ENCODE measurements at regions not wholly inside any gene's neighbourhood (a gene's known extent, or its start where the extent isn't known, plus 50 kb on each side); places are given as distances from the start of the nearest gene placed in this dataset.

DNA sequence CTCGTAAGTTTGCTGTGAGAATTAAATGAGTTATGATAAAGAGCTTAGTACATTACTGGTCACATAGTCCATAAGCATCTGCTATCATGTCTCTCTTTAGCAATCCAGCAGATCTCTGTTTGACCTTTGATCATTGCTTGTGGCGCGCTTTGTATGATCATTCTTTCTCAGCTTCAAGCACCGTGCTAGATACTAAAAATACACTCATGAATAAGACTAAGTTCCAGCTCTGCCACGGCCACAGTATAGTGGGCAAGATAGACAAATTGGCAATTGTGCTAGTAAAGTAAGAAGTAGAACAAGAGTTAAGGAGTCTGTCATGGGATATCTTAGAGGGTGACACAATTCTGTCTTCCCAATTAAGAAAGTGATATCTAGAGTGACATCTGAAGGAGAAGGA lies 75.2 kb upstream of the ADGRF1 start:
- H3K4me3 ChIP-seq (ENCODE audit: low read depth, low read length), result no peak overlapping the region
- TF ChIP-seq, protein P1, sequence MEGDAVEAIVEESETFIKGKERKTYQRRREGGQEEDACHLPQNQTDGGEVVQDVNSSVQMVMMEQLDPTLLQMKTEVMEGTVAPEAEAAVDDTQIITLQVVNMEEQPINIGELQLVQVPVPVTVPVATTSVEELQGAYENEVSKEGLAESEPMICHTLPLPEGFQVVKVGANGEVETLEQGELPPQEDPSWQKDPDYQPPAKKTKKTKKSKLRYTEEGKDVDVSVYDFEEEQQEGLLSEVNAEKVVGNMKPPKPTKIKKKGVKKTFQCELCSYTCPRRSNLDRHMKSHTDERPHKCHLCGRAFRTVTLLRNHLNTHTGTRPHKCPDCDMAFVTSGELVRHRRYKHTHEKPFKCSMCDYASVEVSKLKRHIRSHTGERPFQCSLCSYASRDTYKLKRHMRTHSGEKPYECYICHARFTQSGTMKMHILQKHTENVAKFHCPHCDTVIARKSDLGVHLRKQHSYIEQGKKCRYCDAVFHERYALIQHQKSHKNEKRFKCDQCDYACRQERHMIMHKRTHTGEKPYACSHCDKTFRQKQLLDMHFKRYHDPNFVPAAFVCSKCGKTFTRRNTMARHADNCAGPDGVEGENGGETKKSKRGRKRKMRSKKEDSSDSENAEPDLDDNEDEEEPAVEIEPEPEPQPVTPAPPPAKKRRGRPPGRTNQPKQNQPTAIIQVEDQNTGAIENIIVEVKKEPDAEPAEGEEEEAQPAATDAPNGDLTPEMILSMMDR (IDR thresholded peaks at IDR 0.05; ENCODE audit: low read depth, low read length), result no peak

GRCh38 chr6:47116606-47117005 lies 74.5 kb upstream of the ADGRF1 start:
- TF ChIP-seq, protein P1 (IDR thresholded peaks at IDR 0.05; ENCODE audit: low read depth, low read length), result no peak

DNA sequence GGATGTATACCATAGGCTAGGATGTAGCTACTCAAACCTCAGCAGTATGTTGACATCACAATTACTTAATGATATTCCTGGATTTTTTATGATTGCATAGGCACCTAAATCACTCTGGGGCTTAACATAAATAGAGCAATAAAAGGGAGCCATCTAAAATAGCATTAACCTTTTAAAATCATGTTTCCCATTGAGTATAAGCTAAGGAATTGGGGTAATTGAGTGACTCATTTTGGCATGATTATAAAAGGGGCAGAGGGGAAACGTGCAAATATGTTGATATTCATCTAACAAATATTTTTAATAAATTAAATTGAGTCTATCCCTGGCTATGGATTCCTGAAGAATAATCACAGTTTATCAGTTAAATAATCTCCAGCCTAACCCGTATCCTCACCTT lies 74.0 kb upstream of the ADGRF1 start:
- H3K4me3 ChIP-seq (ENCODE audit: low read depth, low read length), result no peak overlapping the region
- TF ChIP-seq, protein P1 (IDR thresholded peaks at IDR 0.05; ENCODE audit: low read depth, low read length), result no peak

More at GRCh38 chr6:47116606-47117005, 74.5 kb upstream of the ADGRF1 start:
- H3K4me3 ChIP-seq (ENCODE audit: low read depth, low read length), result no peak overlapping the region

DNA sequence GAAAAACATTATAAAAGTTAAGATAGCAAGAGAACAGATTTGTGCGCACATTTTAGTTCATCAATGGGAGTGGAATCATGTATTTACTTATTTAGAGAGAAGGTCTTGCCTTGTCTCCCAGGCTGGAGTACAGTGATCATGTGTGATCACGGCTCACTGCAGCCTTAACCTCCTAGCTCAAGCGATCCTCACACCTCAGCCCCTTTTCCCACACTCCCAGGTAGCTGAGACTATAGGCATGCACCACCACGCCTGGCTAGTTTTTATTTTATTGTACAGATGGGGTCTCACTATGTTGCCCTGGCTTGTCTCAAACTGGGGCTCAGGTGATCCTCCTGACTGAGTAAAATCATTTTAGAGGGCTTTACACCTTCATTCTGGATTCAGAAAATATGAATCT lies 72.3 kb upstream of the ADGRF1 start:
- H3K4me3 ChIP-seq (ENCODE audit: low read depth, low read length), result no peak overlapping the region
- TF ChIP-seq, protein P1 (IDR thresholded peaks at IDR 0.05; ENCODE audit: low read depth, low read length), result no peak

DNA sequence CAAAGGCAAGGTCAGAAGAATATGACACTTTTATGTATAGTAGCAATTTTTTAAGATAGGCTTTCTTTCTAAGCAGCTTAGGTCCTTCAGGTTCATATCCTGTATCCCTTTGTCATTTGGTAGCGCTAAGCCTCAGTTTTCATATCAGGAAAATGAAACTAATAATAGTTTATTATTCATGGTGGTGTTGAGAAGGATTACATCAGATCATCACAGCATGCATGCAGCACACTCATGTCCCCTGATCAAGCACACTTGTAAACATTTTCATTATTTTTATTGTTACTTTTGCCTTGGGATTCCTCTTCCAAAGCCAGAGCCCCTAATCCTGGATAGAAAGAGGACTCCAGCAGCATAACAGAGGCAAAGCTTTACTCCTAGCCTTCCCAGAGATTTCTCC lies 70.2 kb upstream of the ADGRF1 start:
- TF ChIP-seq, protein P1 (IDR thresholded peaks at IDR 0.05; ENCODE audit: low read depth, low read length), result no peak
- H3K4me3 ChIP-seq (ENCODE audit: low read depth, low read length), result no peak overlapping the region

DNA sequence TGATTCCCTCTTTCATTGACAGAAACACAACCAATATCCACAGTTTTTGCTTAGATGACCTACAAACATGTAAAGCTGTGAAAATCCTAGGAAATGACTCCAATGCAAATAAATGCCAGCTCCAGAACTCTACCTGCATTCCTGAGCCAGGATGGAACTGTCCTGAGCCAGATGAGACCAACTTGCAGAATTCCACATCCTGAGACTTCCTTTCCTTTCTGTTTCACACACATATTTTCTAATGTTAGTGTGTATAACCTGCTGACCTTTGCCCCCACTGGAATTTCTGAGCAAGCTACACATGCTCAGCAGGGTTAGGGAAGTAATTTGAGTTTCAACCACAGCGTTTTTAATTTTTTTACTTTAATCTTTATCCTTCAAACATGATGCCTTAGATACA lies 69.6 kb upstream of the ADGRF1 start:
- H3K4me3 ChIP-seq (ENCODE audit: low read depth, low read length), result no peak overlapping the region
- TF ChIP-seq, protein P1 (IDR thresholded peaks at IDR 0.05; ENCODE audit: low read depth, low read length), result no peak

DNA sequence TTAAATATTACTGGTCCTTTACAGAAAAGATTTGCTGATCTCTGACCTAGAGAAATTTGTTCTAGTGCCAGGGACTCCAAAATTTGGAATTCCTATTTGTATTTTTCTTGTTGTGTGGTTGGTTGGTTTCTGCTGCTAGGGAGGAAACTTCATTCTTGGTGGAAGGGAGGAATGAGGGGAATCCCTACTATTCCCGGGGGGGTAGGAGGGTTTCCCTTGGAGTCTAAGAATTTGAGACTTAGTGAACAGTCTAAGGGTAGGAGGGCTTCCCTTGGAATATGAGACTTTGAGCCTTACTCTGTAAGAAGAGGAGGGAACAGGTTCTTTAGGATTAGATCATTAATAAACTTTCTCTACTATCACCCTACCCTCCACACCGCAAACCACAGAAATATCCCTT lies 67.1 kb upstream of the ADGRF1 start:
- H3K4me3 ChIP-seq (ENCODE audit: low read depth, low read length), result no peak overlapping the region
- TF ChIP-seq, protein P1 (IDR thresholded peaks at IDR 0.05; ENCODE audit: low read depth, low read length), result no peak
